NCI-H510A treated with DMSO at 0.1 percent for 48 hours (cell line): ENCODE measurements at regions not wholly inside any gene's neighbourhood (a gene's known extent, or its start where the extent isn't known, plus 50 kb on each side); places are given as distances from the start of the nearest gene placed in this dataset.

Experiments
- DNase-seq: peaks from one replicate; lab custom pipeline; 2025; lab: John Stamatoyannopoulos, UW

DNA sequence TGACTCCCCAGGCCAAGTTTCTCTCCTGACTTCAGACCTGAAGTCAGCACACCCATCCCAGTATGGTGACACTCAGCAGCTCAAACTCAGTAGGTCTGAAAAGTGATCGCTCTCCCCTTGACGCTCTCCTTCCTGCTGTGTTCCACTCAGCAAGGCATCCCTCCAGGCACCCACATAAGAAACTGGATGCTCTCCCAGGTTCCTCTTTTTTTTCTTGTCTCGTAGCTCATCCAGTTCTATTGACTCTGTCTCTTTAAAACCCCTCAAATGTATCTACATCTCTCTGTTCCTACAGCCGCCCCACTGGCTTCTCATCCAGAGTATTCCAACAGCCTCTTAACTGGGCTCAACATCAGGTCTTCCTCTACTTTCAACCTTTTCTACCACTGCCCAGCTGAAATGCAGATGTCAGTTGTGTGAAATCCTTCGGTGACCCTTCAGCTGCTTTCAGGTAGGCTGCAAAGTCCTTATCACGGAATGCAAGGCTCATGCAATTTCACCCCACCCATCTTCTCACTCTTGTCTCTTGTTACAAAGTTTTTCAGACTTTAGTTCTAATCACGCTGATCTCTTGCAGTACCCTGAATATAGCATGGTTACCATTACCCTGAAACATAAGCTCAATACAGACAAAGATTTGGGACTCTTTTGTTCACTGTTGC is 286.2 kb upstream of the POU3F1 start:
- no peak for DNase-seq

DNA sequence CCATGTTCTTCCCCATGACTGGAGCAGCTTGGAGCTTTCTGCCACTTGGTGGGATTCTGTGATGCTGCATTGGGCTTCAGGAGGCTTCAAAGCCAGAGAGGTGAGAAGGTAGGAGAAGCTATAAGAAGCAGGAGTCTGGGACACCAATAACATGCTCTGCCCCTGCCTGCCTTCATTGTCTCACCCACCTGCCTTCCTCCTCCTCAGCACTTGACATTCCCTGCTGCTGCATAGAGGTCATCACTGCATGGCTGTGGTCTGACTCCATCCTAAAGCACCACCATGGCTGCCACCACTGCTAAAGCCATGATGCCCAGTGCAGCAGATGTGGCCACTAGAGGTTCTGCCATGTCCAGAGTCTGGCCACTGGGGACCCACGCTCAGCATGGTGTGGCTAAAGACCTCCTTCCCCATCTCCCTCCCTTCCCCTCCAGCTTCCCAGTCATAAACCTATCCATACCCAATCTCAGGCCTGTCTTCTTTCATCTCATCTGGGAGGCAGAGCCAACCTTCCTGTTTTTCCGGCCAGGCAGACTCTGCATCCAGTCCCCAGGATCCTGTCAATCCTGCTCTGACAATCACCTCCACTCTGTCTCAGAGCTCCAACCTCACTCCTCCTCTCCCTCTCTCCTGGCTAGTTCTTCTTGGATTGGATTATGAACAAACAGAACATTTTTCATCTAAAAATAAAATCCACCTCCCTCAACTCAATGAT is 285.1 kb upstream of the POU3F1 start:
- no peak for DNase-seq

DNA sequence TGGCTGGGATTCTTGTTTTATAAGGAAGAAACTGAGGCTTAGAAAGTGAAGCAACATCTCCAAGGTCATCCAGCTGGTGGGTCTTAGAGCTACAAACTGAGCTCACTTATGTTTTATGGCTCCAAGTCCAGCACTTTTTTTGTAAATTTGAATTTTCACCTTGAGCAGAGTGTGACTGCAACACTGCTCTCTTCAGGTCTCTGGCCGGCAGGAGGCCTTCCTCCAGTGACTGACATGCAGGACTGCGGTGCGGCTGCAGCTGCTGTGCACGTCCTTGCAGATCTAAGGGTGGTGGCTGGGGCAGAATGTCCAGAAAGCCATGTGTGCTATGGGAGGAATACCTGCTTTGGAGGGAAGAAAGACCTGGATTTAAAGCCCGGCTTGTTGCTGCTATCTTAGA is 284.2 kb upstream of the POU3F1 start:
- DNase-seq, result no peak

DNA sequence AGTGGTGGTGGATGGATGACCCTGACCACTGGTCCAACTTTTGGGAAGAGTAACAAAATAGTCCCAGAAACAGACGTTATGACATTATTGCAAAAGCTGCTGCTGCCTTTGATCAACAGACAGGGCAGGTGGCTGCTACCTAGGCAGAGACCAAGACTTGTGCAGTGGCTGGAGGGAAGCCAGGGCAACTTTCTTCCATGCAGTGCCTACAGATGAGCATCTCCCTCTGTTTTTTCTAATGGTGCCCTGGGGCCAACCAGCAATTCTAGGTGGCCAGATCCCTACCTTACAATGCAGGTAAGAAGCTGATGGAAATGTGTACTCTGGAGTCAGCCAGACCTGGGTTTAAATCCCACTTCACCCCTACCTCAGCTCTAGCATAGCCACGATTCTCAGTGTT is 283.1 kb upstream of the POU3F1 start:
- DNase-seq, result no peak

DNA sequence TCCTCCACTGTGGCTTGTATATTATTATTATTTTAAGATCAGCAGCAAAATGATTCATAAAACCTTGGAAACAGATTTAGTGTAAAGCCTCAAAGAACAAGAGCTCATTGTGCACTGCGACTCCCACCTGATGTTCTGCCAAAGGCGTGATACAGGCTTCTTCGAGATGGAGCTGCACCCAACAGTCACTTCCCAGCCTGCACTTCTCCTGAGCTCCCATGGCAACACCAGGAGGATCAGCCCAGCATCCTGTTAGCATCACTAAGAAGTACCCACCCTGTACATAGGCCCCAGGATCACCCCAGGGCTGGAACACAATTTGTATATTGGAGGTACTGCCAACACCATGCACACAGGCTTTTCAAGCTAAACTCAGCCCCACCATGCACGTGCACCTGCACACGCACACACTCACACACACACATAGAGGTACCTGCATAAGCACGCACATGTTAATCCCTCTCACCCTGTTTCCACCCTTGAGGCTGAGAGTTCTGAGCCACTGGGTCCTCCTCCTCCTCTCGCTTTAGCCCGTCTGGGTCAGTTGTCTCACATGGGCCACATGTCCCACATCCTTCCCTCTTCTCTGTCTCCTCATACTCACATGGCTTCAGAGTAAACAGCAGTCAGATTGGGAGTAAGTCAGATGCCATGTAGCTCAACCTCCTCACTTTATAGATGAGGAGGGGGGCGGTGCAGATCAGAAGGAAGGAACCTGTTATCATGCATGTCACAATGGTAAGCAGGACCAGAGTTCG is 281.9 kb upstream of the POU3F1 start:
- no peak for DNase-seq

DNA sequence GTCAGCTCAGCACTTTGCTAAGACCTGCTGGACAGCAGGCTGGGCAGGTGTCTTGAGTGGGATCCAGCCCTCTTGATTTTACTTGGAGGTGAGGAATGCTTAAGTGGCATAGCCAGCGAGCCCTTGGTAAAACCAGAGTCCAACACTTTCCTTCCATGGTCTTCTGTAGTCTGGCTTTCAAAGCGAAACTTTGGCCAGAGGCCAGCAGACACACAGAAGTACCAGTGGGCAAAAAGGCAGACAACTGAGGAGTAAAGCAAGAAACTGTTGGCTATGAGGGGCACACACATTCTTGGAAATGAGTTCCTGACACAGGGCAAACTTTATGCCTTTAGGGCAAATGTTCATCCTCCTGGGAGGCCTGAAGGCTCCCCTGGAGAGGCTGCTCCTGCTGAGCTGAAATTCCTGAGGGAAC is 281.0 kb upstream of the POU3F1 start:
- DNase-seq, result no peak

DNA sequence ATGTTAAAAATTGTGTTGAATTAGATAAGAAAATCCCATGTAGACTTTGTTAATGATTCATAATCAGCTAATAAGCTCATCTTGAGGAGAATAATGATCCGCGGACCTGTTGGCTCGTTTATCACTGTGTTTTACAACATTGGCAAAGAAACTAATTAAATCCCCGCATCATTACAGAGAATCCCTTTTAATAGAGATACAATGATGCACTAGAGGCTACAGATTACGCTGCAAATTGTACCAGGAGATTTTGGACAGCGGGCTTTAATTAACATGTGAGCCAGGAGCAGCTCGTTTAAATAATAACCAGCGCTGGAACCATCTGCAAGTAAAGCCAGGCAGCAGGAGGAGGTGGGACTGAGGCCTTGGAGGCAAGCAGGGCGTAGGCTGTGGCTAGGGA is 280.3 kb upstream of the POU3F1 start:
- no peak for DNase-seq

DNA sequence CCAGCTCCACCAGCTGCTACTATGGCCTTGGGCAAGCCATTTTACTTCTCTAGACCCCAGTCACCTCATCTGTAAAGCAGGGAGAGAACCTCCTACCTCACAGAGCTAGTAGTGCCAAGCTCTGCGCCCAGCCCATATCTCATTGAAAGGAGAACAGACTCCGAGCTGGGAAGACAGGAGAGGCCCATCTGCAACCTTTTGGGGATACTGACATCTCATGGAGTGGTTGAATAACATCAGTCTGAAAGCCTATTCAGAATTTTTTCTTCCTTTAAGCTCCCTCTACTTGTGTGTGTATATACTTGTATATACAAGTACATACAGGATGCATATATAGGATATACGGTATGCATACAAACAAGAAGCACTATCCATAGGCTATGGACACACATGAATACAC is 279.5 kb upstream of the POU3F1 start:
- DNase-seq, result no peak

DNA sequence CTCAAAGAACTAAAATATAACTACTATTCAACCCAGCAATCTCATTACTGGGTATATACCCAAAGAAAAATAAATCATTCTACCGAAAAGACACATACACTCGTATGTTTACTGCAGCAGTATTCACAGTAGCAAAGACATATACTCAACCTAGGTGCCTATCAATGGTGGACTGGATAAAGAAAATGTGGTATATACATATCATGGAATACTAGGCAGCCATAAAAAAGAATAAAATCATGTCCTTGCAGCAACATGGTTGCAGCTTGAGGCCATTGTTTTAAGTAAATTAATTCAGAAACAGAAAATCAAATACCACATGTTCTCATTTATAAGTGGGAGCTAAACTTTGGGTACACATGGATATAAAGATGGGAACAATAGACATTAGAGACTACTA is 266.2 kb upstream of the POU3F1 start:
- no peak for DNase-seq

DNA sequence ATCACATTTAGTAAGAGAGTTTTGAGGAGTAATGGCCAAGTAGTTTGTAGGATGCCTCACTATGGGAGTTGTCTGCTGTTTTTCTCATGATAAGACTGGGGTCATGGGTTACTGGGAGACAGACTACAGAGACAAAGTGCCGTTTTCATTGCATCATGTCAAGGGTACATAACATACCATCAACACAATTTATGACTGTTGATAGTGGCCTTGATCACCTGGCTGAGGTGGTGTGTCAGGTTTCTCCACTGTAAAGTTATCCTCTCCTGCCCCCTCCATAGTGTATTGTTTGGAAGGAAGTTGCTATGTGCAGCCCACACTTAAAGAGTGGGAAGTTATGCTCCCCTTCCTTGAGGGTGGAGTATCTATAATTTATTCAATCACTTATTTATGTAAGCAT is 263.5 kb upstream of the POU3F1 start:
- DNase-seq, result no peak

DNA sequence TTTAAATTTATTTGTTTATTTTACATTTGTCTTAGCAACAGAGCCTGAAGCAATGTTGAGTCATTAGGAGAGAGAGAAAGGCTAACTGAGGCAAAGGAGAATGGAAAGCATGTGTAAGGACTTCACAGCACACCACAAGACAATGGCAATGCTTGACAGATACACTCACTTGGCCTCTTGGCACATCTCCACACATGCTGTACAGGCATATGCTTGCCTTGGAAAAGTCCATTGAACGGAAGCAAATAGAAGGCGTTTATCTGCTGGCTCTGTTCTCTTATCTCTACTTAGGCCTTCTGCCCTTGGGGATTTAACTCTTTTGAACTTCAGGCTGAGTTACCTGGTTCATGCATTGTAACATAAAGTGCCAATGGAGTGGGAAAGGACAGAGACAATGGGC is 262.2 kb upstream of the POU3F1 start:
- no peak for DNase-seq

DNA sequence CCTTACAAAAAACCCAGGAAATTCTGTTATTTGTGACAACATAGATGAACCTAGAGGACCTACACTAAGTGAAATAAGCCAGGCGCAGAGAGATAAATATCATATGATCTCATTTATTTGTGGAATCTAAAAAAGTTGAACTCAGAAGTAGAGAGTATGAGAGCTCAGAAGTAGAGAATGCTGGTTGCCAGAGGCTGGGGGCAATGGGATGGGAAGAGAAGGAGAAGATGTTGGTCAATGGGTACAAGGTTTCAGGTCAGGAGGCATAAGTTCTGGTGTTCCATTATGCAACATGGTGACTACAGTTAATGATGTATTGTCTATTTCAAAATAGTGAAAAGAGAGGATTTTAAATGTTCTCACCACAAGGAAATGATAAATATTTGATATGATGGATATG is 259.1 kb upstream of the POU3F1 start:
- DNase-seq, result no peak

DNA sequence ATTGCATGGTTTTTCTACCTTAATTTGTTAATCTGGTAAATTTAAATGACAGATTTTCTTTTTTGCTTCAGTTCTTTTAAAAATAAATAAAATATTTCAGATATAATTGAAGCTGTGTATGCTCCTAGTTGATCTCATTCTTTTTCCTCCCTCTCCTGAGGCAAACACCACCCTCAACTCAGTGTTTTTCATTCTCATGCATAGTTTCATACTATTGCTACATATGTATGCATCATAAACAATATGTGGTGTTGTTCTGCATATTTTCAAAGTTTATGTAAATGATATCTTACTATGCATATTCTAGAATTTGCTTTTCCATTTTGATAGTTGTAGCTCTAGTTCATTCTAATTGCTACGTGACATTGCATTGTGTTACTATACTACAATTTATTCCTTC is 257.2 kb upstream of the POU3F1 start:
- DNase-seq, result no peak

DNA sequence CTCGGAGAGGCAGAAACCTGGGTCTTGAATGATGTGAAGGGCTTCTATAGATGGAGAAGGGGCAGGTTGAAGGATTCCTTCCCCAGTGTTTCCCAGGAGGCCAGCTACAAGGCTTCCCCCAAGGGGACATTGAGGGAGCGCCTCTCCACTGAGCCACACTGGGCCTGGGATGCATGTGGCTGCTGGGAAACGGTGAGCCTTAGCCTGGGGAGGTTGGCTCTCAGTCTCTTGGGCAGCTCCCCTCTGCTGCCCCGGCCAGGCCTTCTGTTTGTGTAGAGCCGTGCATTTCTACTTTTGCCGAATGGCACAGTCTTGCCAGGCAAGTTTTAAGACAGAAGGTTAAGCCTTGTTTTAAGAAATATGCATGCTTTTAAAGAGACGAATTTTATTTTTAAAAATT is 254.4 kb upstream of the POU3F1 start:
- DNase-seq, result no peak

DNA sequence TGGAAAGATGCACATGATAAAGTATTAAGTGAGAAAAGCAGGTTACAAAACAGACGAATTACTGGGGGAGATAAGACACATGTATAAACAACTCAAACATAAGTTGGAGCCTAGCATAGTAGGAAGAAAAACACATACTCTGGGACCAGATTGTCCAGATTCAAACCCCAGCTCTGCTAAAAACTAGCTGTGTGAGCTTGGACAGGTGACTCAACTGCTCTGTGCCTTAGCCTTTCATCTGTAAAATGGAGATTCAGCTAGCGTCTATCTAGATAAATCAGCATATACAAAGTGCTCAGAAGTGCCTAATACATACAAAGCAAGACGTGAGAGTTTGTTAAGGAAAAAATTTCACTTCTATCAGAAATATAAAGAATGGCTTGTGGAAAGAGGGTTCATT is 254.0 kb upstream of the POU3F1 start:
- DNase-seq, result no peak

DNA sequence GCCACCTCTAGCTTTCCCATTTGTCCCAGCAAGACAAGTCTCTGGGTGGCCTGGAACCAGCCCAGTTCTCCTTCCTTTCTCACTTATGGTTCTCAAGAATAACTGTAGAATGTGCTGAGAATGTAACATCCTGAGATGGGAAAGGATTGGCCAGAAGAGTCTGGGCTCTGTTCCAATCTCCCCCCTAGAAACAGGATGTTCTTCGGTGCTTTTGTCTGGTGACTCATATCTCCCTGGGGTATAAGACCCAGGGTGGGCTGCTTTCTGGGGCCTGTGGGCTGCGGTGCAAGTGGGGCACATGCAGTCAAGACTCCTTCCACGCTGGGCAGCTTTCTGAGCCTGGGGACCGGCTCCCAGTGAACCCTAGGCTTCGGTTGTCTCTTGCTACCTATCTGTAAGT is 251.2 kb upstream of the POU3F1 start:
- DNase-seq, result no peak

DNA sequence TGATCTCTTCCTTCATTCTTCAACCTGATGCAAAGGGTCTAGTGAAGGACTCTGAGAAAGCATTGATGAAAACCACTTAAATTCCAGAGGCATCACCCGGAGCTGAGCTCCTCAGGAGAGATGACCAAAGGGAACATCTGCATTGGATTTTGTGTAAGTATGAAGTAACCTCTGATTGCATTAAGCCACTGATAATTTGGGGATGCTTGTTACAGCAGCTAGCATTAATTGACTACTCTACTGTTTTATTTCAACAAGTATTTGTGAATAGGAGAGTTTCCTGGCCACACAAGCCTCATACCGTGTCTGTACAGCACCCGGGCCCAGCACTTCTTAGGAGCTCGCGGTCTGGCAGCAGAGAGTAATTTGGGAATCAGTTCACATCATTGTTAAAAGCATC is 250.7 kb upstream of the POU3F1 start:
- no peak for DNase-seq

DNA sequence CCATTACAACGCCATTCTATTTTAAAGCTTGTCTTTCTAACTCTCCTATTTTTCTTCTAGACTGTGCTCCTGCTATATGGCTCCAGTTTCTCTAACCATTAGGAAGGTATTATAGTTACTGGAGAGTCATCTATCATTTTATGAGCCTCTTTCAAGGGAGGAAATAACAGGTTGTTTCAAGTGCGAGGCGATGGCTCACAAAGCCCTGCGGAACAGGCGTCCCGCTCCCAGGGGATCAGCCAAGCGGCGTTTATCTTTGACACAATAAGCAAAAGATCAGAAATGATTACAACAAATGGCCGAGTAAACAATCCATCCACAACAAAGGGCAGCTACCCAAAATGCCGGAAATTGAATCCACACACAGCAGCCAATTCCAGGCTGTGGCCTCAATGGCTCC is 249.5 kb upstream of the POU3F1 start:
- DNase-seq, result no peak

DNA sequence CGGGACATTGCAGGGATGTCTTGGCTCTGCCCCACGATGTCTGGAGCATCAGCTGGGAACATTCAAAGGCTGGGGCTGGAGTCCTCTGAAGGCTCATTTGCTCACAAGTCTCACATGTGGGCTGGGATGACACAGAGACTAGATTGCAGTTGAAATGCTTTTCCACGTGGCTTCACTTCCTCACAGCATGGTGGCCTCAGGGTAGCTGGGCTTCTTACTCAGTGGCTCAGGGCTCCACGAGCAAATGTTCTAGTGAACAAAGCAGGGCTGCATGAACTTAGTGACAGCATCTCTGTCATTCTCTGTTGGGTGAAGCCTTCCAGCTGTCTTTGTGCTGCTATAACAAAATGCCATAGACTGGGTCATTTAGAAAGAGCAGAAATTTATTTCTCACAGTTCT is 247.0 kb upstream of the POU3F1 start:
- DNase-seq, result no peak

DNA sequence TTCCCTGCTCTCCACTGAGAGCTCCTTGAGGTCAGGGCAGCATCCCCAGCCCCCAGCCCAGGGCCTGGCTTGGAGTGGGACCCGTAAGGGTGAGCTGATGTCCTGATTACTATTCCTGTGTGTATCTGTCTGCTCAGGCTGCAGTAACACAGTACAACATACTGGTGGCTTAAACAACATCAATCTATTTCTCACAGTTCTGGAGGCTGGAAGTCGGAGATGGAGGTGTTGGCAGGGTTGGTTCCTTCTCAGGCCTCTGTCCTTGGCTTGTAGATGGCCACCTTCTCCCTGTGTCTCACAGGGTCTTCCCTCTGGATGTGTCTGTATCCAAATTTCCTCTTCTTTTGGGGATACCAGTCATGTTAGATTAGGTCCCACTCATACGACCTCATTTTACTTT is 246.4 kb upstream of the POU3F1 start:
- DNase-seq, result no peak

DNA sequence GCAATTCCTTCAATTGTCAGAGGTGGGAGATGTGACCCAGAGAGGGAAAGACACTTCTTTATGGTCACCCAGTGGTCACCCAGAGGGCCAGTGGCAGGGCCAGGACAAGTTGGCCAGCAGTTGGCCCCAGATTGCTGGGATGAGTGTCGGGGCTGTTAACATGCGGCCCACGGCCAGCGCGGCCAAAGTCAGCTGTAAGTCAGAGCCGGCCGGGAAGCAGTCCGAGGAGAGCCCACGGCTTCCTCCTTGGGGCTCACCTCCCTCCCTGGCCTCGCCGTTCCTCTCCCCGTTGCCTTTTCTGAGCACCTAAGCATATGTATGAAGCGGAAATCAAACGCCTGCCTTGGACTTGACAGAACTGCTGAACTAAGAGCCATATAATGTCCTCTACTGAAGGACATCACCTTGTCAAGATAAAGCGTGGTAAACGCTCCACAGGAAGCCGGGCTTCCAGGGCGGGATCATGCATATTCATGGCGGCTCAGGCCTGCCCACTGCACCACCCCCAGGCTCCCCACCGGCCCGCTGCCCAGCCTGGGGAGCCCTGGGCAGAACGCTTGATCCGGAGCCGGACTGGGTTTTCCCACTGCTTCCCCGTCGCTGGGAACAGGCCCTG is 245.4 kb upstream of the POU3F1 start:
- no peak for DNase-seq

DNA sequence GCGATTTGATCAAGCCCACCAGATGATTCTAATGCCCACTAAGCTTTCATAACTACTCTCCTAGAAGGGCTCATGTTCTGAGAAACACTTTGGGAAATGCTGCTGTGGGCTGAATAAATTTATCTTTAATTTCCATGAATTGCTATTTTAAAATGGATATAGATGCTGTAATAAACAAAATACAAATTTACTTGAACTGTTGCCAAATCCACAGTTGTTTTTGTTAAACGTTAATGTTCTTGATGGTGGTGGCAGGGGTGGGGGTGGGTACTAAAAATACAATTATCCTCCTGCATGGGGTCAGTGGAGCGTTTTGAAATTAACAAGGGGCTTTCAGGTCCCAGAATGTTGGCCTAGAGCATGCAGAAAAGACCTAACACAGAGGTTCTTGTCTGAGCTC is 244.7 kb upstream of the POU3F1 start:
- DNase-seq, result no peak

DNA sequence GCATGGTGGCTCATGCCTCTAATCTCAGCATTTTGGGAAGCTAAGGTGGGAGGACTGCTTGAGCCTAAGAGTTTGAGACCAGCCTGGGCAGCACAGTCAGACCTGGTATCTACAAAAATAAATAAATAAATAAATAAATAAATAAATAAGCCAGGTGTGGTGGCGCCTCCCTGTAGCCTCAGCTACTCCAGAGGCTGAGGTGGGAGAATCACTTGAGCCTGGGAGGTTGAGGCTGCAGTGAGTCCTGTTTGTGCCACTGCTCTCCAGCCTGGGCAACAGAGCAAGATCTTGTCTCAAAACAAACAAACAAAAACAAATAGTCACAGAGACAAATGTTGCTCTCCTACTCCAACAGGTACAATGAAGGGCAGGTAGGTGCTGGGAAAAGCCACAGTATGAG is 242.4 kb upstream of the POU3F1 start:
- DNase-seq, result no peak
